Rectal smooth muscle tissue (tissue), 1 donor: ENCODE measurements at regions not wholly inside any gene's neighbourhood (a gene's known extent, or its start where the extent isn't known, plus 50 kb on each side); places are given as distances from the start of the nearest gene placed in this dataset.
"Not testable (repeated sequence)": the region's sequence is repeated elsewhere in the genome, so short reads cannot be mapped to it uniquely, and the experiment has no call there.

Source experiments
- H3K27ac ChIP-seq: one replicate; pipeline ENCODE4 v1.7.0; 2013; ENCODE audit warnings: low read depth, low read length, inconsistent platforms
- H3K27me3 ChIP-seq: one replicate; pipeline ENCODE4 v1.7.0; 2013; ENCODE audit warnings: low read length; ENCODE audit not compliant: control insufficient read depth, insufficient read depth
- H3K36me3 ChIP-seq: one replicate; pipeline ENCODE4 v1.7.0; 2013; ENCODE audit warnings: low read length; ENCODE audit not compliant: control insufficient read depth, insufficient read depth
- H3K4me1 ChIP-seq: one replicate; pipeline ENCODE4 v1.7.0; 2013; ENCODE audit warnings: low read length; ENCODE audit not compliant: control insufficient read depth, insufficient read depth
- H3K4me3 ChIP-seq: one replicate; pipeline ENCODE4 v1.7.0; 2013; ENCODE audit warnings: low read length
- H3K9ac ChIP-seq: one replicate; pipeline ENCODE4 v1.7.0; 2013; ENCODE audit warnings: low read length

DNA sequence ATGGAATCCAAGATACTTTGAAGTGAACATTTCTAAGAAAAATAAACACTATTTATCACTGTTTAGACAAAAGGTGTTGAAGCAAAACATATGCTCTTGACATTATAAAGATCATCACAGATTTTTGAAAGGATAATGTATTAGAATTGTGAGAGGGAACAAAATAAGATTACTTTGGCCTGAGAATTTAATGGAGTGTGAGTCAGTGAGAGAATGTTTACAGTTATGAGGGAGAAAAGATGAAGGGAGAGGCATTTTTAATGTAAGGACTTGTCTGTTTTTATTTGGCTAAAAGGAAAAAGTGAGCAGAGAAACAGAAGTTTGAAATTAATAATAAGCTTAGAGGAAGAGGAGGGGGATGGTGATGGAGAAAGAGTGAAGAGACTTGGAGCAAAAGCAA, 1010.1 kb downstream of the EFNA5 start:
- H3K4me3 ChIP-seq: no peak overlapping the region
- H3K9ac ChIP-seq: no peak overlapping the region
- H3K27ac ChIP-seq: no peak overlapping the region
- no peaks in the 10 kb centered on the region for H3K4me1 ChIP-seq
- H3K36me3 ChIP-seq: no peaks in the 10 kb centered on the region
- no peaks in the 10 kb centered on the region for H3K27me3 ChIP-seq

DNA sequence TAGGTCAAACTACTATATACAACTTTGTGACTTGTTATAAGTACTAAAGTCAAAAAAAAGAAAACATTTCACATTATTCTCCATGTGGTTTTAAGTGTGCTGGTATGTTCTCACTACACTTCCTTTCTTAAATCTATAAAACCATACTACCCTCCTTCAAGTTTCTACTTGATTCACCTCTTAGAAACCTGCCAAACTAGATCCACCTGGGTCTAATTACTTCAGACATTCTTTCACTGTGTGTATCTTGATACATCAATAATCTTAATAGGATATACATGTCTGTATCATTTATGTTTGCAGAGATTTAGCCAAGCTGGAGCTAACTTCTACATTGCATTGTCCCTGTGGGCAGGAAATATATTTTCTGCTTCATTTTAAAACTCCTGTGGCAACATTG, 1012.6 kb downstream of the EFNA5 start:
- Histone ChIP-seq H3K27me3 (no peaks in the 10 kb centered on the region), H3K36me3 (no peaks in the 10 kb centered on the region), H3K4me1 (no peaks in the 10 kb centered on the region), H3K4me3 (no peak overlapping the region), H3K9ac (no peak overlapping the region), H3K27ac (no peak overlapping the region)

DNA sequence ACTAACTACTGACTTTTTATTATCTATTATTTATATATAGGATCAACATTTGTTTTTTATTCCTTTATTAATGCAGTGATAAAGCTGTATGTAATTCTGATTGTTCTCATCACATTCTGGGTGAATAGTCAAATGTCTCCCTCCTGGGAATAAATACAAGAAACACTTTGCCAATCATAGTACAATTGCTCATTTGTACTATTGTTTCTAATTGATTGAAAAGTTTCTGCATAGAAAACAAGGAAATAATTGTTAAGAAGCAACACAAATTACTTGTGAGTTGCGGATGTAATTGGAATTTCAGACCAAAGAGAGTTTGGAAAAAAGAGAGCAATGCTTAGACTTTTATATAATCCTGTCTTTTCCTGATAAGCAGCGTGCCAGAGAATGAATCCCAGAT, 1013.9 kb downstream of the EFNA5 start:
- Histone ChIP-seq H3K4me3 (no peak overlapping the region), H3K4me1 (no peaks in the 10 kb centered on the region), H3K36me3 (no peaks in the 10 kb centered on the region), H3K27me3 (no peaks in the 10 kb centered on the region), H3K27ac (no peak overlapping the region), H3K9ac (no peak overlapping the region)

GRCh38 chr5:106649031-106649430, 1021.7 kb downstream of the EFNA5 start:
- no peak overlapping the region for H3K9ac ChIP-seq
- no peaks in the 10 kb centered on the region for H3K4me1 ChIP-seq
- H3K27ac ChIP-seq: no peak overlapping the region
- no peak overlapping the region for H3K4me3 ChIP-seq
- H3K27me3 ChIP-seq: no peaks in the 10 kb centered on the region
- H3K36me3 ChIP-seq: no peaks in the 10 kb centered on the region

DNA sequence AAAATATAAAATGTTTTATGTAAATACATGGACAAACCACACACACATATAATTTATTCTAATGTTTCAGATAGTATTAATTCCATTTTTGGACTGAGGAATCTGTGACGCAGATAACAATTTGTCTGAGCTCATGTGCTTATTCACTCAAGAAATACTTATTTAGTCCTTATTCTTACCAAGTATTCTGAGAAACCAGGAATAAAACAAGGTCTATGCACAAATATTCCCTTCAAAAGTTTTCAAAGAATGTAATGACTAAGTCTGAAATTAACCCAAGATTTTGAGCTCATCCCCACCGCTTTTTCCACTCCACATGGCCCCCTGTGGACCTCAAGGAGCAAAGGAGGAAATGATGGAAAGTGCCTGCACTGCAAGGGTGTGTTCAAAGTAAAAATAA, 1022.3 kb downstream of the EFNA5 start:
- Histone ChIP-seq H3K27me3 (no peaks in the 10 kb centered on the region), H3K9ac (no peak overlapping the region), H3K36me3 (no peaks in the 10 kb centered on the region), H3K4me1 (no peaks in the 10 kb centered on the region), H3K4me3 (no peak overlapping the region), H3K27ac (no peak overlapping the region)

- Histone ChIP-seq H3K4me3 (no peak overlapping the region), H3K4me1 (no peaks in the 10 kb centered on the region), H3K9ac (no peak overlapping the region), H3K36me3 (no peaks in the 10 kb centered on the region), H3K27ac (no peak overlapping the region), H3K27me3 (no peaks in the 10 kb centered on the region)
Observed at GRCh38 chr5:106646106-106646505, 1024.6 kb downstream of the EFNA5 start.

DNA sequence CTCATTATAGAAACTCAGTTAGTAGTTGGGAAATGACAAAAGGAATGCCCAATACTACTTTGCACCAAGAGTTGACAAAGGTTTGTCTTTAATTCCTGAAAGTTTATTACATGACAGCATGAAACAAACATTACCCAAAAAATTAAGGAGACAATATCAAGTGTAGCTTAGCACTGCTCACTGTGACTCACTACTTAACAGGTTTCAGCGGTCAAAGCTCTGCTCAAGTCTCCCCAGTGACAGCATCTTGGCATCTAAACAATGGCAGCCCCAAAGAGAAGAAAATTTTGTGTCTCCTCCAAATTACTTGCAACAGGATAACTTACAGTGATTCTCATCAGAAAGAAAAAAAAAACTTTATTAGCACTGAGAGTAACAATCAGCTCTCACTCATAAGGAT, 1030.2 kb downstream of the EFNA5 start:
- Histone ChIP-seq H3K27me3 (no peaks in the 10 kb centered on the region), H3K36me3 (no peaks in the 10 kb centered on the region), H3K4me1 (no peaks in the 10 kb centered on the region), H3K27ac (no peak overlapping the region), H3K4me3 (no peak overlapping the region), H3K9ac (no peak overlapping the region)

GRCh38 chr5:106639488-106639887, 1031.2 kb downstream of the EFNA5 start:
- Histone ChIP-seq H3K36me3 (no peaks in the 10 kb centered on the region), H3K27me3 (no peaks in the 10 kb centered on the region), H3K4me1 (no peaks in the 10 kb centered on the region), H3K4me3 (no peak overlapping the region), H3K9ac (no peak overlapping the region), H3K27ac (no peak overlapping the region)

DNA sequence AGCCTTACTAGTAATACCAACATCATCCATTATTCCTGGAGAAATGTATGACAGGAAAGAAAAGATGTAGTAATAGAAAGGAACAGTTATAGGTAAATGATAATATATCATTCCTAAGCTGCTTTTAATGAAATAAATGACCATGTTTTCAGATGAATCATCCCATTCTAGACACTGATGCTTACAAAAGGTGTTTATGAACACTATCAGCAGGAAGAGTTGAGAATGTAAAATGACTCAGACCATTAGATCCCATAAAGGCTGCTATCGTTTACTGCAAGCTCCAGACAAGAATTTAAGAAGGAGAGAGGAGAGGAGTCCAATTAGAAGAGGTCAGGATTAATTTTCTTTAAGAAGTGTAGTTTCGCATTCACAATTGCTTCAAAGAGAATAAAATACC, 1033.5 kb downstream of the EFNA5 start:
- no peaks in the 10 kb centered on the region for H3K4me1 ChIP-seq
- H3K9ac ChIP-seq: no peak overlapping the region
- H3K36me3 ChIP-seq: no peaks in the 10 kb centered on the region

GRCh38 chr5:106634375-106634774, 1036.4 kb downstream of the EFNA5 start:
- H3K9ac ChIP-seq: no peak overlapping the region
- H3K4me3 ChIP-seq: no peak overlapping the region
- no peaks in the 10 kb centered on the region for H3K36me3 ChIP-seq
- no peaks in the 10 kb centered on the region for H3K27me3 ChIP-seq
- H3K4me1 ChIP-seq: no peaks in the 10 kb centered on the region
- no peak overlapping the region for H3K27ac ChIP-seq

More for the DNA sequence above, 1033.5 kb downstream of the EFNA5 start:
- H3K27me3 ChIP-seq: no peaks in the 10 kb centered on the region
- H3K4me3 ChIP-seq: no peak overlapping the region
- H3K27ac ChIP-seq: no peak overlapping the region

GRCh38 chr5:106633825-106634224, 1036.9 kb downstream of the EFNA5 start:
- Histone ChIP-seq H3K4me3 (no peak overlapping the region), H3K27me3 (no peaks in the 10 kb centered on the region), H3K4me1 (no peaks in the 10 kb centered on the region), H3K9ac (no peak overlapping the region), H3K36me3 (no peaks in the 10 kb centered on the region), H3K27ac (no peak overlapping the region)

- H3K4me3 ChIP-seq, H3K27me3 ChIP-seq, H3K36me3 ChIP-seq, H3K9ac ChIP-seq, H3K27ac ChIP-seq, H3K4me1 ChIP-seq: not testable (repeated sequence)
Observed at GRCh38 chr5:106628456-106628855, 1042.3 kb downstream of the EFNA5 start.

GRCh38 chr5:106610041-106610440, 1060.7 kb downstream of the EFNA5 start:
- Histone ChIP-seq H3K36me3 (no peaks in the 10 kb centered on the region), H3K27me3 (no peaks in the 10 kb centered on the region), H3K9ac (no peak overlapping the region), H3K4me3 (no peak overlapping the region), H3K4me1 (no peaks in the 10 kb centered on the region), H3K27ac (no peak overlapping the region)

GRCh38 chr5:106601620-106602019, 1069.1 kb downstream of the EFNA5 start:
- H3K27me3 ChIP-seq: no peaks in the 10 kb centered on the region
- H3K36me3 ChIP-seq: no peaks in the 10 kb centered on the region
- no peak overlapping the region for H3K4me3 ChIP-seq
- no peak overlapping the region for H3K9ac ChIP-seq
- no peak overlapping the region for H3K27ac ChIP-seq
- no peaks in the 10 kb centered on the region for H3K4me1 ChIP-seq
